ENCODE measurements at regions not wholly inside any gene's neighbourhood (a gene's known extent, or its start where the extent isn't known, plus 50 kb on each side); places are given as distances from the start of the nearest gene placed in this dataset.

GRCh38 chr1:208523007-208523406 is 278.8 kb upstream of the PLXNA2 start:
- no peak for DNase-seq

GRCh38 chr1:208524376-208524775 is 280.2 kb upstream of the PLXNA2 start:
- DNase-seq, result no peak

- no peak for DNase-seq
Measured at GRCh38 chr1:208524925-208525324, 280.7 kb upstream of the PLXNA2 start.

- DNase-seq, result no peak
Measured at GRCh38 chr1:208525417-208525816, 281.2 kb upstream of the PLXNA2 start.

GRCh38 chr1:208526613-208527125 is 282.5 kb upstream of the PLXNA2 start:
- DNase-seq, result no peak

GRCh38 chr1:208527156-208527555 is 283.0 kb upstream of the PLXNA2 start:
- DNase-seq, result no peak

GRCh38 chr1:208528578-208529240 is 284.5 kb upstream of the PLXNA2 start:
- no peak for DNase-seq

- DNase-seq, result no peak
Measured at GRCh38 chr1:208531003-208531750, 287.0 kb upstream of the PLXNA2 start.

GRCh38 chr1:208533746-208534598 is 289.8 kb upstream of the PLXNA2 start:
- DNase-seq, result no peak

GRCh38 chr1:208534599-208534897 is 290.4 kb upstream of the PLXNA2 start:
- no peak for DNase-seq

GRCh38 chr1:208534979-208535378 is 290.8 kb upstream of the PLXNA2 start:
- no peak for DNase-seq

GRCh38 chr1:208535511-208535910 is 291.3 kb upstream of the PLXNA2 start:
- no peak for DNase-seq

GRCh38 chr1:208536212-208536611 is 292.0 kb upstream of the PLXNA2 start:
- DNase-seq, result no peak

- DNase-seq, result no peak
Measured at GRCh38 chr1:208537198-208537597, 293.0 kb upstream of the PLXNA2 start.

- no peak for DNase-seq
Measured at GRCh38 chr1:208538078-208538477, 293.9 kb upstream of the PLXNA2 start.

- no peak for DNase-seq
Measured at GRCh38 chr1:208538587-208538986, 294.4 kb upstream of the PLXNA2 start.

- no peak for DNase-seq
Measured at GRCh38 chr1:208540724-208541123, 296.5 kb upstream of the PLXNA2 start.

GRCh38 chr1:208541225-208541855 is 297.2 kb upstream of the PLXNA2 start:
- DNase-seq, result peak; percentile 5

- DNase-seq, result no peak
Measured at GRCh38 chr1:208542309-208542708, 298.1 kb upstream of the PLXNA2 start.

- DNase-seq, result no peak
Measured at GRCh38 chr1:208544053-208544452, 299.9 kb upstream of the PLXNA2 start.

GRCh38 chr1:208544794-208545193 is 300.6 kb upstream of the PLXNA2 start:
- DNase-seq, result no peak

- no peak for DNase-seq
Measured at GRCh38 chr1:208551024-208551423, 306.8 kb upstream of the PLXNA2 start.
